Transverse colon (tissue), 4 donors: ENCODE measurements at regions not wholly inside any gene's neighbourhood (a gene's known extent, or its start where the extent isn't known, plus 50 kb on each side); places are given as distances from the start of the nearest gene placed in this dataset.
A peak's percentile ranks its signal among the peaks of the same experiment; 100 is the strongest.

ENCODE experiments used
- DNase-seq: peaks from one replicate; pipeline ENCODE4 v3.0.0-alpha.2; 2019
- H3K27ac ChIP-seq, 4 donors: fragments of 200-600 bp; sonication (generic); 2 replicates each; pipeline ENCODE4 v1.5.1; 2016 to 2018; ENCODE audit warnings: inconsistent platforms in 4 of 4
- H3K27me3 ChIP-seq: fragments of 200-600 bp; sonication (generic); 2 replicates; pipeline ENCODE4 v1.5.1; 2017; ENCODE audit warnings: inconsistent platforms
- H3K36me3 ChIP-seq, 4 donors: fragments of 200-600 bp; sonication (generic); 2 replicates each; pipeline ENCODE4 v1.5.1; 2017 to 2019; ENCODE audit warnings: inconsistent platforms in 4 of 4
- H3K4me1 ChIP-seq, 4 donors: fragments of 200-600 bp; sonication (generic); 2 replicates each; pipeline ENCODE4 v1.5.1; 2017 to 2020; ENCODE audit warnings: inconsistent platforms in 4 of 4
- H3K4me3 ChIP-seq, 4 donors: fragments of 200-600 bp; sonication (generic); 1 replicate in 1 of 4; 2 replicates in 3 of 4; pipeline versions ENCODE4 v1.5.1 to v1.6.1; 2017 to 2019; ENCODE audit warnings: inconsistent platforms in 4 of 4
- H3K9me3 ChIP-seq, 2 donors: fragments of 200-600 bp; sonication (generic); 2 replicates each; pipeline ENCODE4 v1.5.1; 2017 to 2019; ENCODE audit warnings: inconsistent platforms in 2 of 2
- CTCF ChIP-seq, 5 experiments: fragments of 200-600 bp in 3 of 5; fragments of 450-650 bp in 2 of 5; sonication (generic) in 3 of 5; IDR thresholded peaks; 1 replicate in 2 of 5; 2 replicates in 3 of 5; pipeline ENCODE4 v1.5.1; 2016 to 2017; ENCODE audit warnings: antibody characterized with exemption in 5 of 5, inconsistent platforms in 3 of 5, mild to moderate bottlenecking in 2 of 5, moderate library complexity in 1 of 5
- EP300 ChIP-seq: sonication (generic); formaldehyde crosslinking; IDR thresholded peaks from one replicate; pipeline ENCODE4 v1.6.1; 2017; ENCODE audit warnings: antibody characterized with exemption, low read depth
- POLR2A ChIP-seq: fragments of 450-650 bp; IDR thresholded peaks from one replicate; pipeline ENCODE4 v1.6.1; 2016; ENCODE audit warnings: antibody characterized with exemption, mild to moderate bottlenecking, moderate library complexity
- POLR2AphosphoS5 ChIP-seq, 3 donors: sonication (generic); formaldehyde crosslinking; IDR thresholded peaks; one replicate each; pipeline ENCODE4 v1.6.1; 2016; ENCODE audit warnings: antibody characterized with exemption in 3 of 3
- WGBS, 2 donors: methylation state at CpG; one replicate each; pipeline ENCODE4 v1.1.5; 2018; ENCODE audit warnings: low coverage in 1 of 2; 5-methylcytosine and 5-hydroxymethylcytosine counted together
- in situ Hi-C, 4 donors: fragments of 200-750 bp; cut with MboI; loops; one replicate each; pipeline versions ENCODE4 v1.15.0 to v1.15.1; 2017; ENCODE audit warnings: low sequenced_read_pairs in 3 of 4, low pct_ligation_motif_present in 1 of 4, low pct_unique_long_range_greater_than_20kb in 1 of 4
- intact Hi-C: fragments of 100-400 bp; cut with DNase I; formaldehyde crosslinking; loops from one replicate; pipeline ENCODE4 v1.15.1; 2023; ENCODE audit warnings: low total_unique reads

GRCh38 chr6:28657769-28658465 lies 132.2 kb downstream of the GPX5 start:
- Histone ChIP-seq H3K9me3 (no peaks in the 10 kb centered on the region), H3K36me3 (no peaks in the 10 kb centered on the region), H3K4me3 (peak overlapping the region in 3 of 4 donors; percentile 12 to 24 (median 20)), H3K27ac (no peak overlapping the region), H3K27me3 (peaks cover 62% of the 10 kb centered on the region), H3K4me1 (peaks cover 0 to 12% (median 2%) of the 10 kb centered on the region in 4 donors)
- in situ Hi-C loops: no loop called here
- WGBS, 2 donors: 2 to 5% methylated on average over 18 to 27 of the region's 27 CpGs
- intact Hi-C loops: no loop called here
- peak; percentile 28 for DNase-seq
- TF ChIP-seq EP300 (no peak), POLR2AphosphoS5 (IDR thresholded peaks at IDR 0.05) (no peak), POLR2A (no peak), CTCF (IDR thresholded peaks at IDR 0.05) (no peak)

- DNase-seq: no peak
- H3K27ac ChIP-seq: no peak overlapping the region
- TF ChIP-seq POLR2AphosphoS5 (IDR thresholded peaks at IDR 0.05) (no peak), CTCF (IDR thresholded peaks at IDR 0.05) (no peak), POLR2A (no peak), EP300 (no peak)
- H3K36me3 ChIP-seq: no peaks in the 10 kb centered on the region
- H3K27me3 ChIP-seq: peaks cover 62% of the 10 kb centered on the region
- intact Hi-C loops: no loop called here
- peak overlapping the region in 2 of 4 donors; percentile 20 to 24 for H3K4me3 ChIP-seq
- H3K9me3 ChIP-seq: no peaks in the 10 kb centered on the region
- in situ Hi-C loops: no loop called here
- 4 to 7% methylated on average over 10 to 16 of the region's 16 CpGs for WGBS, 2 donors
- H3K4me1 ChIP-seq: peaks cover 0 to 12% (median 2%) of the 10 kb centered on the region in 4 donors
Measured at GRCh38 chr6:28658475-28659249, 133.0 kb downstream of the GPX5 start.

GRCh38 chr6:28659250-28659566 lies 133.5 kb downstream of the GPX5 start:
- 40 to 71% methylated on average over 1 to 2 of the region's 2 CpGs for WGBS, 2 donors
- no peak for DNase-seq
- peak overlapping the region in 1 of 4 donors; percentile 24 for H3K4me3 ChIP-seq
- intact Hi-C loops (no loop called here), in situ Hi-C loops (no loop called here)
- H3K9me3 ChIP-seq: no peaks in the 10 kb centered on the region
- peaks cover 0 to 12% (median 2%) of the 10 kb centered on the region in 4 donors for H3K4me1 ChIP-seq
- no peaks in the 10 kb centered on the region for H3K36me3 ChIP-seq
- TF ChIP-seq EP300 (no peak), CTCF (IDR thresholded peaks at IDR 0.05) (no peak), POLR2A (no peak), POLR2AphosphoS5 (IDR thresholded peaks at IDR 0.05) (no peak)
- no peak overlapping the region for H3K27ac ChIP-seq
- peaks cover 62% of the 10 kb centered on the region for H3K27me3 ChIP-seq

GRCh38 chr6:28661097-28661713 lies 135.5 kb downstream of the GPX5 start:
- Histone ChIP-seq H3K9me3 (no peaks in the 10 kb centered on the region), H3K4me1 (peaks cover 0 to 12% (median 2%) of the 10 kb centered on the region in 4 donors), H3K36me3 (no peaks in the 10 kb centered on the region), H3K27me3 (peaks cover 63% of the 10 kb centered on the region), H3K4me3 (no peak overlapping the region), H3K27ac (no peak overlapping the region)
- in situ Hi-C loops: no loop called here
- DNase-seq: no peak
- WGBS, 2 donors: 28 to 47% methylated on average over 2 of the region's 2 CpGs
- TF ChIP-seq CTCF (IDR thresholded peaks at IDR 0.05) (no peak), POLR2A (no peak), EP300 (no peak), POLR2AphosphoS5 (IDR thresholded peaks at IDR 0.05) (no peak)
- intact Hi-C loops: no loop called here
